ENCODE measurements at regions not wholly inside any gene's neighbourhood (a gene's known extent, or its start where the extent isn't known, plus 50 kb on each side); places are given as distances from the start of the nearest gene placed in this dataset.

- peak; percentile 25 for TF ChIP-seq CTCF (conservative IDR thresholded peaks at IDR 0.05)
- no peak for TF ChIP-seq ZFX (IDR thresholded peaks at IDR 0.05)
Observed at GRCh38 chr4:64715741-64716140, 306.5 kb upstream of the TECRL start.
